Panc1 (cell line): ENCODE measurements at regions not wholly inside any gene's neighbourhood (a gene's known extent, or its start where the extent isn't known, plus 50 kb on each side); places are given as distances from the start of the nearest gene placed in this dataset.

Experiments used
- ATAC-seq: fragments of 200-7000 bp; cut with Tn5 transposase; 2 replicates; pipeline ENCODE4 v1.9.1; 2020; ENCODE audit warnings: mild to moderate bottlenecking, moderate library complexity
- BruUV-seq: library from RNA; stranded (reverse); fragments of 400-500 nt; replicated peaks from 2 replicates; lab custom pipeline; 2021; lab: Mats Ljungman, UMichigan
- CTCF ChIA-PET: fragments of 300-600 bp; sonication (Branson Sonifier 250); formaldehyde crosslinking; loops from one replicate; lab custom pipeline; 2022; ENCODE audit warnings: antibody characterized with exemption; lab: Charles Lee
- POLR2A ChIA-PET: fragments of 300-600 bp; sonication (Branson Sonifier 250); formaldehyde crosslinking; loops from one replicate; lab custom pipeline; 2022; ENCODE audit warnings: antibody characterized with exemption; lab: Charles Lee
- DNase-seq: peaks from one replicate; pipeline ENCODE4 v3.0.0-alpha.2; 2010; ENCODE audit warnings: low read depth, low spot score
- H3K27ac ChIP-seq: 2 replicates; pipeline ENCODE4 v1.5.1; 2011; ENCODE audit warnings: mild to moderate bottlenecking, low read length, inconsistent platforms
- H3K27me3 ChIP-seq: fragments of 200-500 bp; sonication (Bioruptor generic); 2 replicates; pipeline ENCODE4 v1.6.0; 2014; ENCODE audit warnings: low read length, inconsistent platforms; ENCODE audit not compliant: control insufficient read depth, insufficient read depth
- H3K36me3 ChIP-seq: fragments of 200-500 bp; sonication (Bioruptor generic); 2 replicates; pipeline ENCODE4 v1.5.1; 2014; ENCODE audit warnings: inconsistent platforms, mild to moderate bottlenecking, low read length, moderate library complexity; ENCODE audit not compliant: control insufficient read depth, insufficient read depth
- H3K4me1 ChIP-seq: 2 replicates; pipeline ENCODE4 v1.5.1; 2011; ENCODE audit warnings: inconsistent platforms, mild to moderate bottlenecking, low read length, moderate library complexity; ENCODE audit not compliant: control insufficient read depth, insufficient read depth
- H3K4me3 ChIP-seq, 2 experiments: 2 replicates each; pipeline ENCODE4 v1.5.1; 2011 to 2012; ENCODE audit warnings: low read depth in 2 of 2, low read length in 2 of 2, mild to moderate bottlenecking in 2 of 2, inconsistent platforms in 1 of 2, moderate library complexity in 1 of 2
- H3K9me3 ChIP-seq: fragments of 200-500 bp; sonication (Bioruptor generic); 2 replicates; pipeline ENCODE4 v1.5.1; 2014; ENCODE audit warnings: low read depth, mild to moderate bottlenecking, inconsistent platforms, low read length, moderate library complexity; ENCODE audit not compliant: control insufficient read depth, insufficient read depth
- POLR2AphosphoS5 ChIP-seq: IDR thresholded peaks from 2 replicates; pipeline ENCODE4 v1.6.1; 2012; ENCODE audit warnings: mild to moderate bottlenecking, low read depth, low read length, moderate library complexity
- SIN3A ChIP-seq: IDR thresholded peaks from 2 replicates; pipeline ENCODE4 v1.6.1; 2012; ENCODE audit warnings: low read depth, mild to moderate bottlenecking, low read length, moderate library complexity, borderline replicate concordance; ENCODE audit not compliant: insufficient read depth
- TCF7L2 ChIP-seq: IDR thresholded peaks from 2 replicates; pipeline ENCODE4 v1.6.1; 2011; ENCODE audit warnings: mild to moderate bottlenecking, low read depth, low read length, inconsistent platforms
- in situ Hi-C: cut with HindIII; loops from 2 replicates; pipeline ENCODE4 v1.10.0; 2016; ENCODE audit warnings: low sequenced_read_pairs, low pct_unique_long_range_greater_than_20kb
- intact Hi-C: fragments of 100-400 bp; cut with micrococcal nuclease; formaldehyde crosslinking; loops from one replicate; pipeline ENCODE4 v1.10.0; 2022; ENCODE audit not compliant: unreplicated experiment
- TF ChIP-seq, protein P1 (sequence below), 2 experiments: IDR thresholded peaks; 2 replicates each; pipeline ENCODE4 v1.6.1; 2011 to 2012; ENCODE audit warnings: low read depth in 2 of 2, control low read depth in 1 of 2, low read length in 1 of 2, mild to moderate bottlenecking in 1 of 2, moderate library complexity in 1 of 2; ENCODE audit not compliant: insufficient read depth in 1 of 2
- TF ChIP-seq, protein P2 (sequence below): fragments of 450-650 bp; IDR thresholded peaks from 2 replicates; pipeline ENCODE4 v1.5.1; 2017; ENCODE audit warnings: mild to moderate bottlenecking

- TF ChIP-seq TCF7L2 (no peak), POLR2AphosphoS5 (no peak), SIN3A (no peak)
- TF ChIP-seq, protein P1, sequence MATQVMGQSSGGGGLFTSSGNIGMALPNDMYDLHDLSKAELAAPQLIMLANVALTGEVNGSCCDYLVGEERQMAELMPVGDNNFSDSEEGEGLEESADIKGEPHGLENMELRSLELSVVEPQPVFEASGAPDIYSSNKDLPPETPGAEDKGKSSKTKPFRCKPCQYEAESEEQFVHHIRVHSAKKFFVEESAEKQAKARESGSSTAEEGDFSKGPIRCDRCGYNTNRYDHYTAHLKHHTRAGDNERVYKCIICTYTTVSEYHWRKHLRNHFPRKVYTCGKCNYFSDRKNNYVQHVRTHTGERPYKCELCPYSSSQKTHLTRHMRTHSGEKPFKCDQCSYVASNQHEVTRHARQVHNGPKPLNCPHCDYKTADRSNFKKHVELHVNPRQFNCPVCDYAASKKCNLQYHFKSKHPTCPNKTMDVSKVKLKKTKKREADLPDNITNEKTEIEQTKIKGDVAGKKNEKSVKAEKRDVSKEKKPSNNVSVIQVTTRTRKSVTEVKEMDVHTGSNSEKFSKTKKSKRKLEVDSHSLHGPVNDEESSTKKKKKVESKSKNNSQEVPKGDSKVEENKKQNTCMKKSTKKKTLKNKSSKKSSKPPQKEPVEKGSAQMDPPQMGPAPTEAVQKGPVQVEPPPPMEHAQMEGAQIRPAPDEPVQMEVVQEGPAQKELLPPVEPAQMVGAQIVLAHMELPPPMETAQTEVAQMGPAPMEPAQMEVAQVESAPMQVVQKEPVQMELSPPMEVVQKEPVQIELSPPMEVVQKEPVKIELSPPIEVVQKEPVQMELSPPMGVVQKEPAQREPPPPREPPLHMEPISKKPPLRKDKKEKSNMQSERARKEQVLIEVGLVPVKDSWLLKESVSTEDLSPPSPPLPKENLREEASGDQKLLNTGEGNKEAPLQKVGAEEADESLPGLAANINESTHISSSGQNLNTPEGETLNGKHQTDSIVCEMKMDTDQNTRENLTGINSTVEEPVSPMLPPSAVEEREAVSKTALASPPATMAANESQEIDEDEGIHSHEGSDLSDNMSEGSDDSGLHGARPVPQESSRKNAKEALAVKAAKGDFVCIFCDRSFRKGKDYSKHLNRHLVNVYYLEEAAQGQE (IDR thresholded peaks at IDR 0.05; ENCODE audit: insufficient read depth in 1 of 2, low read depth in 2 of 2, low read length in 1 of 2): no peak
- TF ChIP-seq, protein P2, sequence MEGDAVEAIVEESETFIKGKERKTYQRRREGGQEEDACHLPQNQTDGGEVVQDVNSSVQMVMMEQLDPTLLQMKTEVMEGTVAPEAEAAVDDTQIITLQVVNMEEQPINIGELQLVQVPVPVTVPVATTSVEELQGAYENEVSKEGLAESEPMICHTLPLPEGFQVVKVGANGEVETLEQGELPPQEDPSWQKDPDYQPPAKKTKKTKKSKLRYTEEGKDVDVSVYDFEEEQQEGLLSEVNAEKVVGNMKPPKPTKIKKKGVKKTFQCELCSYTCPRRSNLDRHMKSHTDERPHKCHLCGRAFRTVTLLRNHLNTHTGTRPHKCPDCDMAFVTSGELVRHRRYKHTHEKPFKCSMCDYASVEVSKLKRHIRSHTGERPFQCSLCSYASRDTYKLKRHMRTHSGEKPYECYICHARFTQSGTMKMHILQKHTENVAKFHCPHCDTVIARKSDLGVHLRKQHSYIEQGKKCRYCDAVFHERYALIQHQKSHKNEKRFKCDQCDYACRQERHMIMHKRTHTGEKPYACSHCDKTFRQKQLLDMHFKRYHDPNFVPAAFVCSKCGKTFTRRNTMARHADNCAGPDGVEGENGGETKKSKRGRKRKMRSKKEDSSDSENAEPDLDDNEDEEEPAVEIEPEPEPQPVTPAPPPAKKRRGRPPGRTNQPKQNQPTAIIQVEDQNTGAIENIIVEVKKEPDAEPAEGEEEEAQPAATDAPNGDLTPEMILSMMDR: no peak
- Histone ChIP-seq H3K36me3 (no peaks in the 10 kb centered on the region), H3K4me3 (no peak overlapping the region), H3K9me3 (no peaks in the 10 kb centered on the region), H3K27me3 (no peaks in the 10 kb centered on the region), H3K4me1 (peaks cover 6% of the 10 kb centered on the region; the same call in 1 of the 2 replicates), H3K27ac (no peak overlapping the region)
- ChIA-PET POLR2A (interaction anchor here (0.6 to 0.7 kb wide), 2 partner anchors 25 to 105 kb away, joined by 3 read pairs; no protein-coding TSS in a partner anchor), CTCF (interaction anchor here (0.5 kb wide), 1 partner anchor 155 kb away, joined by 9 read pairs; no protein-coding TSS in a partner anchor)
- in situ Hi-C loops: no loop called here
- DNase-seq (no peak), ATAC-seq (no peak)
- BruUV-seq: no TSS peak
- intact Hi-C loops: no loop called here
Measured at GRCh38 chr5:126681970-126682369, 81.2 kb downstream of the PHAX start.

DNA sequence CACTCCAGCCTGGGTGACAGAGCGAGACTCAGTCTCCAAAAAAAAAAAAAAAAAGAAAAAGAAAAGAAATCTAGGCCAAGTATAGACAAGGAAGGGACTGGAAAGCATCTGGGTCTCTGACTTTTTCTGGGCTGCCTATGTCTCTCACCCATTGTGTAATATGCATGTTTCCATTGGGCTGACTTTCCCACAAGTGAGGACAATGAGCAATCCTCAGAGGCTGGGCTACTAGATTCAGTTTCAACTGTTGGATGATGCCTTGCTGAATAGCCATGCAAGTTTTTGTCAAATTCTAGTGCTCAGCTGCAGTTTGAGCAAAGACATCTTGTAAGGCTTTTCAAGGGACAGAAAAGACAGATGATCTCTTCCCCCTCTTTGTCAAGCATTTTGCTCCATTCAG is 82.1 kb downstream of the PHAX start:
- Histone ChIP-seq H3K4me1 (peaks cover 6% of the 10 kb centered on the region; the same call in 1 of the 2 replicates), H3K27ac (no peak overlapping the region), H3K4me3 (no peak overlapping the region), H3K36me3 (no peaks in the 10 kb centered on the region), H3K27me3 (no peaks in the 10 kb centered on the region), H3K9me3 (no peaks in the 10 kb centered on the region)
- TF ChIP-seq TCF7L2 (no peak), SIN3A (no peak), POLR2AphosphoS5 (no peak)
- TF ChIP-seq, protein P2: no peak
- TF ChIP-seq, protein P1 (IDR thresholded peaks at IDR 0.05; ENCODE audit: insufficient read depth in 1 of 2, low read depth in 2 of 2, low read length in 1 of 2): no peak
- DNase-seq (no peak), ATAC-seq (no peak)
- BruUV-seq: no TSS peak
- ChIA-PET CTCF (interaction anchor here (0.6 kb wide), 1 partner anchor 12 kb away, joined by 6 read pairs; no protein-coding TSS in a partner anchor), POLR2A (no interaction called here)
- in situ Hi-C loops (no loop called here), intact Hi-C loops (no loop called here)
